CD8-positive, alpha-beta memory T cell (primary cell): ENCODE measurements at regions not wholly inside any gene's neighbourhood (a gene's known extent, or its start where the extent isn't known, plus 50 kb on each side); places are given as distances from the start of the nearest gene placed in this dataset.

ENCODE experiments used
- CTCF ChIA-PET: fragments of 350-600 bp; sonication (Branson Sonifier 250); formaldehyde crosslinking; loops from one replicate; lab custom pipeline; 2021; ENCODE audit warnings: antibody characterized with exemption; lab: Charles Lee
- POLR2A ChIA-PET: fragments of 350-600 bp; sonication (Branson Sonifier 250); formaldehyde crosslinking; loops from one replicate; lab custom pipeline; 2021; ENCODE audit warnings: antibody characterized with exemption; lab: Charles Lee
- DNase-seq, 5 donors: peaks; one replicate each; pipeline versions ENCODE4 v3.0.0 to v3.0.0-alpha.2; 2020 to 2022; ENCODE audit warnings: mixed read lengths in 1 of 5
- H3K27ac ChIP-seq: one replicate; pipeline ENCODE4 v1.7.0; 2013; ENCODE audit warnings: low read depth, mild to moderate bottlenecking, low read length, moderate library complexity
- H3K27me3 ChIP-seq: 2 replicates; pipeline ENCODE4 v1.7.0; 2013; ENCODE audit warnings: low read length, mild to moderate bottlenecking; ENCODE audit not compliant: insufficient read depth, poor library complexity, severe bottlenecking
- H3K36me3 ChIP-seq: 2 replicates; pipeline ENCODE4 v1.7.0; 2013; ENCODE audit warnings: mild to moderate bottlenecking, low read length, moderate library complexity; ENCODE audit not compliant: insufficient read depth
- H3K4me1 ChIP-seq: 2 replicates; pipeline ENCODE4 v1.7.0; 2013; ENCODE audit warnings: mild to moderate bottlenecking, low read length, moderate library complexity; ENCODE audit not compliant: insufficient read depth
- H3K4me3 ChIP-seq: 2 replicates; pipeline ENCODE4 v1.7.0; 2013; ENCODE audit warnings: mild to moderate bottlenecking, low read length
- H3K9me3 ChIP-seq: 2 replicates; pipeline ENCODE4 v1.7.0; 2013; ENCODE audit warnings: mild to moderate bottlenecking, low read length
- H3K27ac Mint-ChIP-seq, 8 donors: one replicate each; pipeline ENCODE4 v1.8.0; 2020 to 2021; ENCODE audit warnings: mixed read lengths in 8 of 8, mild to moderate bottlenecking in 6 of 8, inconsistent platforms in 3 of 8, moderate library complexity in 3 of 8
- H3K27me3 Mint-ChIP-seq, 2 donors: one replicate each; pipeline ENCODE4 v1.8.0; 2020 to 2021; ENCODE audit warnings: mixed read lengths in 2 of 2, mild to moderate bottlenecking in 1 of 2, moderate library complexity in 1 of 2
- H3K36me3 Mint-ChIP-seq, 3 donors: one replicate each; pipeline ENCODE4 v1.8.0; 2020 to 2021; ENCODE audit warnings: mixed read lengths in 3 of 3, inconsistent platforms in 1 of 3, mild to moderate bottlenecking in 1 of 3
- H3K4me1 Mint-ChIP-seq, 3 donors: one replicate each; pipeline ENCODE4 v1.8.0; 2020 to 2021; ENCODE audit warnings: mixed read lengths in 3 of 3, inconsistent platforms in 1 of 3, mild to moderate bottlenecking in 1 of 3
- H3K4me3 Mint-ChIP-seq, 7 donors: one replicate each; pipeline ENCODE4 v1.8.0; 2020 to 2021; ENCODE audit warnings: mixed read lengths in 7 of 7, mild to moderate bottlenecking in 6 of 7, moderate library complexity in 4 of 7, inconsistent platforms in 2 of 7
- H3K9me3 Mint-ChIP-seq, 5 donors: one replicate each; pipeline ENCODE4 v1.8.0; 2020 to 2022; ENCODE audit warnings: mixed read lengths in 5 of 5, mild to moderate bottlenecking in 3 of 5, moderate library complexity in 2 of 5, inconsistent platforms in 1 of 5

DNA sequence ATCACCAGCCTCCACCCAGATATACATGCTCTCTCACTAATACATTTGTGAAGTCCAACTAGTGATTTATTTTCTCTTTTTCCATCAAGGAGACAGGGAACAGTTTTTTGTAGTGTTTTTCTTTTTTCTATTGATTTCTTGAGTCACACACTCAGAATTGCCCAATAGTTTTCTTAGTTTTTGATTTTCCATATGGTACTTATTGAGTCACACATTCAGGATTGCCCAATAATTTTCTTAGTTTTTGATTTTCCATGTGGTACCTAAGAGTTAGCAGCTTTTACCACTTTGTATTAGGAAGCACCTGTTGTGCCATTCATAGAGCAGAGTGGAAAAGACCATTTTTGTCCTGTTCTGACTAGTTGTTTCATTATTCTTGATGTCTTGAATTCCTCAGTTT lies 1268.8 kb downstream of the EPHA7 start:
- no peaks in the 10 kb centered on the region for H3K27me3 ChIP-seq
- no peaks in the 10 kb centered on the region for H3K36me3 ChIP-seq
- H3K4me3 ChIP-seq, result no peak overlapping the region
- ChIA-PET POLR2A (no interaction called here), CTCF (no interaction called here)
- no peaks in the 10 kb centered on the region for H3K36me3 Mint-ChIP-seq
- no peaks in the 10 kb centered on the region for H3K4me1 Mint-ChIP-seq
- H3K27ac ChIP-seq, result no peak overlapping the region
- H3K27ac Mint-ChIP-seq, result no peak overlapping the region
- no peak overlapping the region for H3K4me3 Mint-ChIP-seq
- DNase-seq, result no peak
- H3K4me1 ChIP-seq, result no peaks in the 10 kb centered on the region
- H3K9me3 Mint-ChIP-seq, result peaks cover 2 to 24% (median 11%) of the 10 kb centered on the region in 5 donors
- H3K9me3 ChIP-seq, result no peaks in the 10 kb centered on the region
- no peaks in the 10 kb centered on the region for H3K27me3 Mint-ChIP-seq

GRCh38 chr6:92147246-92147645 lies 1272.1 kb downstream of the EPHA7 start:
- Histone ChIP-seq H3K27me3 (no peaks in the 10 kb centered on the region), H3K9me3 (no peaks in the 10 kb centered on the region), H3K4me1 (no peaks in the 10 kb centered on the region), H3K27ac (no peak overlapping the region), H3K4me3 (no peak overlapping the region), H3K36me3 (no peaks in the 10 kb centered on the region)
- ChIA-PET POLR2A (no interaction called here), CTCF (no interaction called here)
- no peak overlapping the region for H3K4me3 Mint-ChIP-seq
- no peaks in the 10 kb centered on the region for H3K27me3 Mint-ChIP-seq
- peaks cover 3 to 34% (median 9%) of the 10 kb centered on the region in 5 donors for H3K9me3 Mint-ChIP-seq
- H3K27ac Mint-ChIP-seq, result no peak overlapping the region
- DNase-seq, result no peak
- no peaks in the 10 kb centered on the region for H3K36me3 Mint-ChIP-seq
- no peaks in the 10 kb centered on the region for H3K4me1 Mint-ChIP-seq

- H3K4me1 ChIP-seq, result no peaks in the 10 kb centered on the region
- H3K4me1 Mint-ChIP-seq, result no peaks in the 10 kb centered on the region
These were observed 1279.8 kb downstream of the EPHA7 start for GRCh38 chr6:92139601-92140000.

GRCh38 chr6:92132957-92133356 lies 1286.4 kb downstream of the EPHA7 start:
- Histone ChIP-seq H3K27me3 (no peaks in the 10 kb centered on the region), H3K4me1 (no peaks in the 10 kb centered on the region), H3K27ac (no peak overlapping the region), H3K9me3 (no peaks in the 10 kb centered on the region), H3K36me3 (no peaks in the 10 kb centered on the region), H3K4me3 (no peak overlapping the region)
- no peak overlapping the region for H3K4me3 Mint-ChIP-seq
- no peaks in the 10 kb centered on the region for H3K36me3 Mint-ChIP-seq
- no peak overlapping the region for H3K27ac Mint-ChIP-seq
- no peak for DNase-seq
- peaks cover 7 to 22% (median 9%) of the 10 kb centered on the region in 5 donors for H3K9me3 Mint-ChIP-seq
- ChIA-PET POLR2A (no interaction called here), CTCF (no interaction called here)
- H3K4me1 Mint-ChIP-seq, result no peaks in the 10 kb centered on the region
- no peaks in the 10 kb centered on the region for H3K27me3 Mint-ChIP-seq

More at GRCh38 chr6:92139601-92140000, 1279.8 kb downstream of the EPHA7 start:
- no peak for DNase-seq
- Mint-ChIP-seq H3K4me3 (no peak overlapping the region), H3K9me3 (peaks cover 4 to 37% (median 8%) of the 10 kb centered on the region in 5 donors), H3K27me3 (no peaks in the 10 kb centered on the region), H3K27ac (no peak overlapping the region), H3K36me3 (no peaks in the 10 kb centered on the region)
- Histone ChIP-seq H3K9me3 (no peaks in the 10 kb centered on the region), H3K36me3 (no peaks in the 10 kb centered on the region), H3K4me3 (no peak overlapping the region), H3K27me3 (no peaks in the 10 kb centered on the region), H3K27ac (no peak overlapping the region)
- ChIA-PET POLR2A (no interaction called here), CTCF (no interaction called here)

DNA sequence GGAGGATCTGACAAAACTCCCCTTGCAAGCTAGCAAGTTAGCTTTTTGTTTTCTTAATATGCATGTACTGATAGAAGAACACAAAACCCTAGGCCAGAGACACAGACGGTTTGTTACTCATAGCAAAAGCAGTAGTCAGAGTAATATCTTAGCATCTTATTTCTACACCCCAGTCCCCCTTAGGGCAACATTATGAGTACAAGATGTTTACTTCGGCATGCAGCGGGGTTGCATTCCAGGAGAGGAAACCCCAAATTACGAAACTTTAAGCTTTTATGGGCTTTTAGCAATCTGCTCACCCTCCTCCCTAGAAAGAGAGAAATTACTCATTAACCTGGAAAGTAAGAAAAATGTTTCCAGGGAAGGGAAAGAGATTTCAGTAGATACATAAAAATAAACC lies 1286.9 kb downstream of the EPHA7 start:
- CTCF ChIA-PET, result no interaction called here

GRCh38 chr6:92130944-92131343 lies 1288.4 kb downstream of the EPHA7 start:
- no peaks in the 10 kb centered on the region for H3K4me1 Mint-ChIP-seq
- Histone ChIP-seq H3K36me3 (no peaks in the 10 kb centered on the region), H3K27ac (no peak overlapping the region), H3K4me1 (no peaks in the 10 kb centered on the region), H3K27me3 (no peaks in the 10 kb centered on the region), H3K9me3 (no peaks in the 10 kb centered on the region), H3K4me3 (no peak overlapping the region)
- H3K9me3 Mint-ChIP-seq, result peaks cover 5 to 16% (median 12%) of the 10 kb centered on the region in 5 donors
- no peaks in the 10 kb centered on the region for H3K27me3 Mint-ChIP-seq
- ChIA-PET CTCF (no interaction called here), POLR2A (no interaction called here)
- no peak overlapping the region for H3K27ac Mint-ChIP-seq
- no peaks in the 10 kb centered on the region for H3K36me3 Mint-ChIP-seq
- H3K4me3 Mint-ChIP-seq, result no peak overlapping the region
- DNase-seq, result no peak

More for the DNA sequence above, 1286.9 kb downstream of the EPHA7 start:
- no peak for DNase-seq
- Mint-ChIP-seq H3K36me3 (no peaks in the 10 kb centered on the region), H3K4me3 (no peak overlapping the region), H3K27me3 (no peaks in the 10 kb centered on the region), H3K9me3 (peaks cover 7 to 17% (median 9%) of the 10 kb centered on the region in 5 donors), H3K4me1 (no peaks in the 10 kb centered on the region), H3K27ac (no peak overlapping the region)
- no peaks in the 10 kb centered on the region for H3K9me3 ChIP-seq
- H3K27ac ChIP-seq, result no peak overlapping the region
- POLR2A ChIA-PET, result no interaction called here
- no peaks in the 10 kb centered on the region for H3K27me3 ChIP-seq
- no peaks in the 10 kb centered on the region for H3K4me1 ChIP-seq
- no peaks in the 10 kb centered on the region for H3K36me3 ChIP-seq
- no peak overlapping the region for H3K4me3 ChIP-seq

DNA sequence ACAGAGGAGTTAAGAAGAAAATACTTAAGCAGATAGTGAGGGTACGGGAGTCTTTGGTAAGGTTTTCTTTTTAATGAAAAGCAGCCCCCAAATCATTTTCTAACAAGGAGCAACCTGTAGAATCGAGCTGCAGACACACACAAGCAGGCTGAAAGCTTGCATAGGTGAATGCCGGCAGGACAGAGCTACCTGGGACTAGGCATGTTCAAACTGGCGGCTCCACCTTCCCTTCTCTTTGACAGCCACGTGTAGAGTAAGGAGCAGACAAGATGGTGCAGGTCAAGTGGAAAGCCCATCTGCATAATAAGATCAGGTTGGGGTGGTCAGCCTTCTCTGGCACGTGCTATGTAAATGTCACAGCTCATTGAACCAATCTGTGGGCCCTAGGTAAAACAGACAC lies 1292.4 kb downstream of the EPHA7 start:
- ChIA-PET POLR2A (no interaction called here), CTCF (no interaction called here)
- Mint-ChIP-seq H3K27ac (no peak overlapping the region), H3K9me3 (peaks cover 2 to 13% (median 7%) of the 10 kb centered on the region in 5 donors), H3K36me3 (no peaks in the 10 kb centered on the region), H3K4me1 (no peaks in the 10 kb centered on the region), H3K27me3 (no peaks in the 10 kb centered on the region), H3K4me3 (no peak overlapping the region)
- no peak overlapping the region for H3K27ac ChIP-seq
- H3K9me3 ChIP-seq, result no peaks in the 10 kb centered on the region
- no peaks in the 10 kb centered on the region for H3K36me3 ChIP-seq
- no peak for DNase-seq
- H3K27me3 ChIP-seq, result no peaks in the 10 kb centered on the region
- H3K4me1 ChIP-seq, result no peaks in the 10 kb centered on the region
- no peak overlapping the region for H3K4me3 ChIP-seq

- H3K27ac ChIP-seq, result no peak overlapping the region
- no peaks in the 10 kb centered on the region for H3K27me3 ChIP-seq
- H3K9me3 Mint-ChIP-seq, result peaks cover 2 to 10% (median 7%) of the 10 kb centered on the region in 5 donors
- no peaks in the 10 kb centered on the region for H3K4me1 Mint-ChIP-seq
- H3K36me3 ChIP-seq, result no peaks in the 10 kb centered on the region
- no peak overlapping the region for H3K4me3 Mint-ChIP-seq
- no peaks in the 10 kb centered on the region for H3K27me3 Mint-ChIP-seq
- H3K4me1 ChIP-seq, result no peaks in the 10 kb centered on the region
- H3K4me3 ChIP-seq, result no peak overlapping the region
- no peak for DNase-seq
- no peaks in the 10 kb centered on the region for H3K36me3 Mint-ChIP-seq
- no peak overlapping the region for H3K27ac Mint-ChIP-seq
- ChIA-PET CTCF (no interaction called here), POLR2A (no interaction called here)
- no peaks in the 10 kb centered on the region for H3K9me3 ChIP-seq
These were observed 1293.3 kb downstream of the EPHA7 start for GRCh38 chr6:92126088-92126487.

DNA sequence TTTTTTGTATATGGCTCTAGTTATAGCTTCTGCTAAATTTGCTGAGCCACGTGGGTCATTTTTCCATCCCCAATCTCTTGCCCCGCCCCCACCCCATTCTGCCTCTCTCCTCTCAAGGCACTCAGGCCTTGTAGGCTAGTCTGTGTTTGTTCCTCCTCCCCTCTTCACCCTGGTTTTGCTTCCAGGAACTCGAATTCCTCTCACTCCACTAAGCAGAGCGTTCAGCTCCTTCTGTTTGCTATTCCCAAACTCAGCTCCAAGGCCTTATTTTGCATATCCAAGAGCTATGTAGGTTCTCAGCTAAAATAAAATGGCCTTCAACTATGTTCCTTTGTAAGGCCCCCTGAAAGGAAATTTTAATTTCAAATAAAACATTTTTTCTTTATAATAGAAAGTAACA lies 1293.7 kb downstream of the EPHA7 start:
- H3K4me1 Mint-ChIP-seq, result no peaks in the 10 kb centered on the region
- H3K27me3 Mint-ChIP-seq, result no peaks in the 10 kb centered on the region
- H3K27ac Mint-ChIP-seq, result no peak overlapping the region
- H3K9me3 Mint-ChIP-seq, result peaks cover 2 to 10% (median 7%) of the 10 kb centered on the region in 5 donors
- H3K27me3 ChIP-seq, result no peaks in the 10 kb centered on the region
- no peaks in the 10 kb centered on the region for H3K4me1 ChIP-seq
- H3K36me3 ChIP-seq, result no peaks in the 10 kb centered on the region
- no peak overlapping the region for H3K4me3 Mint-ChIP-seq
- H3K9me3 ChIP-seq, result no peaks in the 10 kb centered on the region
- CTCF ChIA-PET, result no interaction called here
- H3K4me3 ChIP-seq, result no peak overlapping the region
- no peaks in the 10 kb centered on the region for H3K36me3 Mint-ChIP-seq
- no peak overlapping the region for H3K27ac ChIP-seq
- POLR2A ChIA-PET, result no interaction called here
- DNase-seq, result no peak
